HFF-Myc (cell line): ENCODE measurements at regions not wholly inside any gene's neighbourhood (a gene's known extent, or its start where the extent isn't known, plus 50 kb on each side); places are given as distances from the start of the nearest gene placed in this dataset.

ENCODE experiments used
- DNase-seq: peaks from one replicate; pipeline ENCODE4 v3.0.0-alpha.2; 2011; ENCODE audit warnings: low read depth; ENCODE audit errors: extremely low read depth
- H3K4me3 ChIP-seq: replicated peaks from 2 replicates; pipeline ENCODE4 v1.5.1; 2011; ENCODE audit warnings: low read depth, mild to moderate bottlenecking, control low read depth, low read length
- CTCF ChIP-seq: IDR thresholded peaks from 2 replicates; pipeline ENCODE4 v1.5.1; 2012; ENCODE audit warnings: mild to moderate bottlenecking, low read depth, low read length, control low read depth; ENCODE audit errors: missing control alignments

- H3K4me3 ChIP-seq: no peak overlapping the region
- no peak for TF ChIP-seq CTCF
- DNase-seq: no peak
Measured at GRCh38 chr16:8431783-8432182, 158.5 kb downstream of the TMEM114 start.

- no peak for TF ChIP-seq CTCF
- no peak for DNase-seq
- no peak overlapping the region for H3K4me3 ChIP-seq
Measured at GRCh38 chr16:8430401-8430800, 159.9 kb downstream of the TMEM114 start.

- no peak overlapping the region for H3K4me3 ChIP-seq
- TF ChIP-seq CTCF: no peak
- no peak for DNase-seq
Measured at GRCh38 chr16:8426569-8426968, 163.7 kb downstream of the TMEM114 start.

- no peak for TF ChIP-seq CTCF
- no peak for DNase-seq
- no peak overlapping the region for H3K4me3 ChIP-seq
Measured at GRCh38 chr16:8417145-8417544, 173.2 kb downstream of the TMEM114 start.

- no peak for TF ChIP-seq CTCF
- DNase-seq: no peak
- no peak overlapping the region for H3K4me3 ChIP-seq
Measured at GRCh38 chr16:8408855-8409567, 181.3 kb downstream of the TMEM114 start.

- no peak for TF ChIP-seq CTCF
- no peak overlapping the region for H3K4me3 ChIP-seq
- no peak for DNase-seq
Measured at GRCh38 chr16:8407351-8407750, 183.0 kb downstream of the TMEM114 start.
